Heart left ventricle (tissue), 16 donors: ENCODE measurements at regions not wholly inside any gene's neighbourhood (a gene's known extent, or its start where the extent isn't known, plus 50 kb on each side); places are given as distances from the start of the nearest gene placed in this dataset.

Experiments used
- ATAC-seq, 4 donors: fragments of 200-7000 bp; cut with Tn5 transposase; one replicate each; pipeline ENCODE4 v1.9.1; 2020 to 2022; ENCODE audit warnings: moderate library complexity in 4 of 4, mild to moderate bottlenecking in 3 of 4, moderate number of reproducible peaks in 1 of 4
- DNase-seq, 5 donors: peaks; one replicate each; pipeline ENCODE4 v3.0.0-alpha.2; 2020
- H3K27ac ChIP-seq, 12 donors: fragments of 200-600 bp; sonication (generic) in 4 of 12; one replicate each; pipeline versions ENCODE4 v1.5.0 to v1.8.0; 2016 to 2022; ENCODE audit warnings: mild to moderate bottlenecking in 2 of 12
- H3K27me3 ChIP-seq, 9 donors: fragments of 200-600 bp; sonication (generic) in 2 of 9; one replicate each; pipeline versions ENCODE4 v1.5.1 to v1.8.0; 2016 to 2022; ENCODE audit warnings: mild to moderate bottlenecking in 3 of 9
- H3K36me3 ChIP-seq, 9 donors: fragments of 200-600 bp; sonication (generic) in 2 of 9; one replicate each; pipeline versions ENCODE4 v1.5.0 to v1.8.0; 2018 to 2022; ENCODE audit warnings: mild to moderate bottlenecking in 2 of 9
- H3K4me1 ChIP-seq, 12 donors: fragments of 200-600 bp; sonication (generic) in 4 of 12; one replicate each; pipeline versions ENCODE4 v1.5.0 to v1.8.0; 2016 to 2022; ENCODE audit warnings: mild to moderate bottlenecking in 3 of 12
- H3K4me3 ChIP-seq, 12 donors: fragments of 200-600 bp; sonication (generic) in 4 of 12; one replicate each; pipeline versions ENCODE4 v1.5.0 to v1.8.0; 2017 to 2022; ENCODE audit warnings: mild to moderate bottlenecking in 9 of 12, moderate library complexity in 4 of 12
- H3K9me3 ChIP-seq, 12 donors: fragments of 200-600 bp; sonication (generic) in 4 of 12; one replicate each; pipeline versions ENCODE4 v1.5.0 to v1.8.0; 2016 to 2022; ENCODE audit warnings: mild to moderate bottlenecking in 1 of 12
- POLR2A ChIP-seq, 2 donors: fragments of 450-650 bp; IDR thresholded peaks; one replicate each; pipeline ENCODE4 v1.6.1; 2017; ENCODE audit warnings: antibody characterized with exemption in 2 of 2, mild to moderate bottlenecking in 2 of 2, moderate library complexity in 2 of 2
- WGBS, 4 donors: extraction: QIAGEN DNeasy Blood & Tissue Kit in 2 of 4; methylation state at CpG; one replicate each; pipeline versions ENCODE4 v1.1.5 to v1.1.7; 2013 to 2018; 5-methylcytosine and 5-hydroxymethylcytosine counted together
- intact Hi-C, 10 donors: fragments of 100-400 bp; cut with DNase I; formaldehyde crosslinking; loops; one replicate each; pipeline versions ENCODE4 v1.11.1 to v1.14.2; 2022
- TF ChIP-seq, protein P1 (sequence below), 12 donors: fragments of 200-600 bp; sonication (generic) in 4 of 12; IDR thresholded peaks; one replicate each; pipeline versions ENCODE4 v1.5.0 to v1.8.0; 2018 to 2022; ENCODE audit warnings: antibody characterized with exemption in 12 of 12, mild to moderate bottlenecking in 5 of 12
- donor health status: ischemic (EF 13 %, LVEDD 7.1; RV severe dilation, severe dysfunction).
- donor health status: healthy with polysubstance abuse.
- donor health status: DM: no; HTN: yes; CAD: no.
- donor health status: DM: no; HTN: no; CAD: no.
- donor health status: ischemic (EF 25% LVEDD 6.9; RV normal size, moderate dysfunction).
- donor health status: ischemic (EF 25% LVEDD 5.7; RV mildly dilated, moderate dysfunction).
- donor health status: healthy.
- donor health status: DM: yes; HTN: yes; CAD: no.
- donor health status: ischemic (EF 35%, LVEDD 5.7; RV mildly dilated, moderate dysfunction).
- donor health status: nonischemic (EF 11% LVEDD 7.7; RV severe dilation, severe dysfunction).
- donor health status: DM: yes; HTN: yes; CAD: no.
- donor health status: PGD.
- donor health status: ischemic (EF 29% LVEDD 5.4; RV normal size, mild dysfunction).
- donor health status: nonischemic (EF 23%, LVEDD 6.1; RV moderate dilation, normal function).

DNA sequence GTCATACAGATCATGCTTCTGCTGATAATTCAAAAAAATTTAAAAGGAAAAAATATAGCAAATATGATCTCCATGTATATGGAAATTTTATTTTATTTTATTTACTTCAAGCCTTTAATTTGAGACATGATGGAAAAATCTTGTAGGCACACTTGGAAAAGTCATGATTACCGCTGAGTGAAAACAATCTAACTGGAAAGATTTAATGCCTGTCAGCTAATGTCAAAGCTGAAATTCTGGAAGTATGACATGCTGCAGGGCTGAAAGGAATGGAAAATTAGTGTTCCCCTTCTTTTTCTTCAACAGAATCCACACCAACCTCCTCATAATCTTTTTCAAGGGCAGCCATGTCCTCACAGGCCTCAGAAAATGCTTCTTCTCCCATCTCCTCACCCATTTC, 58.2 kb downstream of the RPRM start:
- 84 to 97% (median 95%) methylated on average over 1 of the region's 1 CpG for WGBS, 4 donors
- no peaks in the 10 kb centered on the region for H3K27me3 ChIP-seq
- no peak for DNase-seq
- no peaks in the 10 kb centered on the region for H3K4me1 ChIP-seq
- ATAC-seq: no peak
- H3K36me3 ChIP-seq: no peaks in the 10 kb centered on the region
- no peak overlapping the region for H3K27ac ChIP-seq
- no peak overlapping the region for H3K4me3 ChIP-seq
- TF ChIP-seq, protein P1, sequence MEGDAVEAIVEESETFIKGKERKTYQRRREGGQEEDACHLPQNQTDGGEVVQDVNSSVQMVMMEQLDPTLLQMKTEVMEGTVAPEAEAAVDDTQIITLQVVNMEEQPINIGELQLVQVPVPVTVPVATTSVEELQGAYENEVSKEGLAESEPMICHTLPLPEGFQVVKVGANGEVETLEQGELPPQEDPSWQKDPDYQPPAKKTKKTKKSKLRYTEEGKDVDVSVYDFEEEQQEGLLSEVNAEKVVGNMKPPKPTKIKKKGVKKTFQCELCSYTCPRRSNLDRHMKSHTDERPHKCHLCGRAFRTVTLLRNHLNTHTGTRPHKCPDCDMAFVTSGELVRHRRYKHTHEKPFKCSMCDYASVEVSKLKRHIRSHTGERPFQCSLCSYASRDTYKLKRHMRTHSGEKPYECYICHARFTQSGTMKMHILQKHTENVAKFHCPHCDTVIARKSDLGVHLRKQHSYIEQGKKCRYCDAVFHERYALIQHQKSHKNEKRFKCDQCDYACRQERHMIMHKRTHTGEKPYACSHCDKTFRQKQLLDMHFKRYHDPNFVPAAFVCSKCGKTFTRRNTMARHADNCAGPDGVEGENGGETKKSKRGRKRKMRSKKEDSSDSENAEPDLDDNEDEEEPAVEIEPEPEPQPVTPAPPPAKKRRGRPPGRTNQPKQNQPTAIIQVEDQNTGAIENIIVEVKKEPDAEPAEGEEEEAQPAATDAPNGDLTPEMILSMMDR (IDR thresholded peaks at IDR 0.05): no peak
- H3K9me3 ChIP-seq: no peaks in the 10 kb centered on the region
- intact Hi-C loops: no loop called here

DNA sequence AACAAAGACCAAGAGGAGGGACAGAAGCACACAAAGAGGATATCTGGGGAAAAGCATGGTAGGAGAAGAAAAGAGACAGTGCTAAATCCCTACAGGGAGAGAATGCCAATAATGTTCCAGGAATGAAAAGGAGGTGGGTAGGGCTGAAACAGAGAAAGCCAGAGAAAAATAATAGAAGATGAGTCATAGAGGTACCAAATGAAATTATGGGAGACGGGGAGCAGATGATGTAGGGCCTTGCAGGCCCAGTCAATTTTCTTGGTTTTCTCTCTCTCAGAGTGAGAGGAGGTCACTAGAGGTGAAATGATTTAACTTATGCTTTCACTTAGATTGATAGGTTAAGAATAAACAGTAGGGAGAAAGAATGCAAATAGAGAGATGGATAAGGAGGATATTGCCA, 61.5 kb downstream of the RPRM start:
- H3K4me3 ChIP-seq: no peak overlapping the region
- H3K36me3 ChIP-seq: no peaks in the 10 kb centered on the region
- WGBS, 4 donors: 80 to 93% (median 90%) methylated on average over 1 of the region's 1 CpG
- DNase-seq (no peak), ATAC-seq (no peak)
- TF ChIP-seq, protein P1 (IDR thresholded peaks at IDR 0.05): no peak
- TF ChIP-seq POLR2A (IDR thresholded peaks at IDR 0.05): no peak
- no peaks in the 10 kb centered on the region for H3K4me1 ChIP-seq
- intact Hi-C loops: no loop called here
- no peaks in the 10 kb centered on the region for H3K27me3 ChIP-seq
- H3K9me3 ChIP-seq: no peaks in the 10 kb centered on the region
- H3K27ac ChIP-seq: no peak overlapping the region

DNA sequence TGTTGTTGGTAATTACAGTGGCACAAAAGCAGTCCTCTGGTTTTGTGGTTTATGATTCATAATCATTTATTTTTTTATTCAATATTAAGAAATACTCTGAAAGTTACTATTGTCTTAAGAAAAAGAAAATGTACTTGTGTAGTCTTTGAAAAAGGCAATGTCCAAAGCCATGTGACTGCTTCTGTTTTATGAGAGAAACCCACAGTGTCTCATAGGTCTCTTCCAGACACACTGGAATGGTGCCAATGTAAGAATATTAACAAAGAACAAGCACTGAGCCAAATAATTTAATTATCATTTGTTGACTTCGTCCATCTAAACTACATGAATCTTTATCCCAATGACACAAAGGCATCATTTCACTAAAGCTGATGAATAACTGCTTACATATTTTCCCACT, 62.5 kb downstream of the RPRM start:
- DNase-seq (no peak), ATAC-seq (no peak)
- 45 to 52% (median 48%) methylated on average over 1 of the region's 1 CpG for WGBS, 4 donors
- no peaks in the 10 kb centered on the region for H3K36me3 ChIP-seq
- H3K27ac ChIP-seq: no peak overlapping the region
- H3K4me3 ChIP-seq: no peak overlapping the region
- no peaks in the 10 kb centered on the region for H3K9me3 ChIP-seq
- TF ChIP-seq, protein P1 (IDR thresholded peaks at IDR 0.05): no peak
- TF ChIP-seq POLR2A (IDR thresholded peaks at IDR 0.05): no peak
- H3K27me3 ChIP-seq: no peaks in the 10 kb centered on the region
- intact Hi-C loops: no loop called here
- H3K4me1 ChIP-seq: no peaks in the 10 kb centered on the region

DNA sequence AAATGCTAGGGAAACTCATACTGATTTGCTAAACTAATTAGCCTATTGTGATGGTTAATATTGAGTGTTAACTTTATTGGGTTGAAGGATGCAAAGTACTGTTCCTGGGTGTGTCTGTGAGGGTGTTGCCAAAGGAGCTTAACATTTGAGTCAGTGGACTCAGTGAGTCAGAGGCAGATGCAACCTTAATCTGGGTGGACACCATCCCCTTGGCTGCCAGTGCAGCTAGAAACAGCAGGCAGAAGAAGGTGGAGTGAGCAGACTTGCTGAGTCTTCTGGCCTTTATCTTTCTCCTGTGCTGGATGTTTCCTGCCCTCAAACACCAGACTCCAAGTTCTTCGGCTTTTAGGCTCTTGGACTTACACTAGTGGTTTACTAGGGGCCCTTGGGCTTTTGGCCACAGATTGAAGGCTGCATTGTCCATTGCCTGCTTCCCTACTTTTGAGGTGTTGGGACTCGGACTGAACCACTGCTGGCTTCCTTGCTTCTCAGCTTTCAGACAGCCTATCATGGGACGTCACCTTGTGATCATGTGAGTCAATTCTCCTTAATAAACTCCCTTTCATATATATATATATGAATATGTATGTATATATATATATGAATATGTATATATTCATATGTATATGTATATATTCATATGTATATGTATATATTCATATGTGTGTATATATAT, 69.7 kb downstream of the RPRM start:
- DNase-seq (no peak), ATAC-seq (no peak)
- WGBS, 4 donors: 55 to 68% (median 61%) methylated on average over 3 of the region's 3 CpGs
- TF ChIP-seq POLR2A (IDR thresholded peaks at IDR 0.05): no peak
- TF ChIP-seq, protein P1 (IDR thresholded peaks at IDR 0.05): no peak
- H3K27me3 ChIP-seq: peaks cover 0 to 10% (median 0%) of the 10 kb centered on the region in 9 donors
- no peaks in the 10 kb centered on the region for H3K4me1 ChIP-seq
- H3K36me3 ChIP-seq: no peaks in the 10 kb centered on the region
- intact Hi-C loops: no loop called here
- H3K4me3 ChIP-seq: no peak overlapping the region
- H3K9me3 ChIP-seq: no peaks in the 10 kb centered on the region
- H3K27ac ChIP-seq: no peak overlapping the region
